ENCODE measurements at regions not wholly inside any gene's neighbourhood (a gene's known extent, or its start where the extent isn't known, plus 50 kb on each side); places are given as distances from the start of the nearest gene placed in this dataset.

GRCh38 chr12:11992515-11992914, 78.2 kb upstream of the BCL2L14 start:
- TF ChIP-seq CTCF (conservative IDR thresholded peaks at IDR 0.05; ENCODE audit: low read depth, low read length) (no peak), EZH2 (IDR thresholded peaks at IDR 0.05; ENCODE audit: borderline replicate concordance, low read depth, low read length, poor library complexity, severe bottlenecking) (no peak)

Data from A673 (cell line).